SK-N-SH treated with all-trans-retinoic acid at 6 μM for 48 hours (cell line): ENCODE measurements at regions not wholly inside any gene's neighbourhood (a gene's known extent, or its start where the extent isn't known, plus 50 kb on each side); places are given as distances from the start of the nearest gene placed in this dataset.

Experiments
- ATAC-seq: fragments of 200-7000 bp; cut with Tn5 transposase; 3 replicates; pipeline ENCODE4 v1.9.1; 2020; ENCODE audit warnings: mild to moderate bottlenecking, moderate library complexity
- BACH2 ChIP-seq: fragments of 250-450 bp; sonication (Bioruptor Pico); IDR thresholded peaks from 2 replicates; pipeline ENCODE4 v1.9.0; 2021; ENCODE audit warnings: mild to moderate bottlenecking, borderline replicate concordance
- CSRNP3 ChIP-seq: fragments of 250-450 bp; sonication (Bioruptor Pico); IDR thresholded peaks from 2 replicates; pipeline ENCODE4 v1.5.1; 2021; ENCODE audit warnings: mild to moderate bottlenecking, moderate library complexity
- ESRRG ChIP-seq: fragments of 250-450 bp; sonication (Bioruptor Pico); IDR thresholded peaks from 2 replicates; pipeline ENCODE4 v1.6.1; 2021; ENCODE audit warnings: mild to moderate bottlenecking
- GLIS3 ChIP-seq: fragments of 250-450 bp; sonication (Bioruptor Pico); IDR thresholded peaks from 2 replicates; pipeline ENCODE4 v1.5.0; 2020; ENCODE audit warnings: mild to moderate bottlenecking, moderate library complexity
- ISL1 ChIP-seq: fragments of 250-450 bp; sonication (Bioruptor Pico); IDR thresholded peaks from 2 replicates; pipeline ENCODE4 v2.1.2; 2022; ENCODE audit warnings: mild to moderate bottlenecking, moderate library complexity
- PATZ1 ChIP-seq: fragments of 250-450 bp; sonication (Bioruptor Pico); IDR thresholded peaks from 2 replicates; pipeline ENCODE4 v1.8.0; 2020; ENCODE audit warnings: mild to moderate bottlenecking, moderate library complexity, borderline replicate concordance
- POU6F1 ChIP-seq: fragments of 250-450 bp; sonication (Bioruptor Pico); IDR thresholded peaks from 2 replicates; pipeline ENCODE4 v1.8.0; 2021; ENCODE audit warnings: low read depth, mild to moderate bottlenecking, moderate library complexity, borderline replicate concordance
- PPARA ChIP-seq: fragments of 250-450 bp; sonication (Bioruptor Pico); IDR thresholded peaks from 2 replicates; pipeline ENCODE4 v1.5.0; 2020; ENCODE audit warnings: mild to moderate bottlenecking, borderline replicate concordance
- RARB ChIP-seq: fragments of 250-450 bp; sonication (Bioruptor Pico); IDR thresholded peaks from 2 replicates; pipeline ENCODE4 v1.8.0; 2021; ENCODE audit warnings: mild to moderate bottlenecking, moderate library complexity
- SNAI2 ChIP-seq: fragments of 250-450 bp; sonication (Bioruptor Pico); IDR thresholded peaks from 2 replicates; pipeline ENCODE4 v1.5.0; 2020; ENCODE audit warnings: mild to moderate bottlenecking, moderate library complexity
- ZC3H10 ChIP-seq: fragments of 250-450 bp; sonication (Bioruptor Pico); IDR thresholded peaks from 2 replicates; pipeline ENCODE4 v1.5.1; 2021; ENCODE audit warnings: mild to moderate bottlenecking, moderate library complexity
- ZFP3 ChIP-seq: fragments of 250-450 bp; sonication (Bioruptor Pico); IDR thresholded peaks from 2 replicates; pipeline ENCODE4 v1.5.0; 2020; ENCODE audit warnings: mild to moderate bottlenecking, moderate library complexity
- ZFP30 ChIP-seq: fragments of 450-650 bp; formaldehyde crosslinking; IDR thresholded peaks from 2 replicates; pipeline ENCODE4 v1.5.0; 2022; ENCODE audit warnings: mild to moderate bottlenecking, moderate library complexity
- ZNF565 ChIP-seq: fragments of 450-650 bp; formaldehyde crosslinking; conservative IDR thresholded peaks from 2 replicates; pipeline ENCODE4 v1.5.0; 2020; ENCODE audit warnings: low read depth, mild to moderate bottlenecking, moderate library complexity
- ZNF70 ChIP-seq: fragments of 450-650 bp; formaldehyde crosslinking; IDR thresholded peaks from 2 replicates; pipeline ENCODE4 v1.5.0; 2020; ENCODE audit warnings: mild to moderate bottlenecking, moderate library complexity
- ZNF8 ChIP-seq: fragments of 450-650 bp; formaldehyde crosslinking; IDR thresholded peaks from 2 replicates; pipeline ENCODE4 v1.5.0; 2020; ENCODE audit warnings: mild to moderate bottlenecking, moderate library complexity
- TF ChIP-seq, protein P1 (sequence below): fragments of 250-450 bp; sonication (Bioruptor Pico); IDR thresholded peaks from 2 replicates; pipeline ENCODE4 v1.5.0; 2020; ENCODE audit warnings: mild to moderate bottlenecking, moderate library complexity
- TF ChIP-seq, protein P2 (sequence below): fragments of 250-450 bp; sonication (Bioruptor Pico); IDR thresholded peaks from 2 replicates; pipeline ENCODE4 v1.5.1; 2020; ENCODE audit warnings: low read depth, mild to moderate bottlenecking, moderate library complexity

DNA sequence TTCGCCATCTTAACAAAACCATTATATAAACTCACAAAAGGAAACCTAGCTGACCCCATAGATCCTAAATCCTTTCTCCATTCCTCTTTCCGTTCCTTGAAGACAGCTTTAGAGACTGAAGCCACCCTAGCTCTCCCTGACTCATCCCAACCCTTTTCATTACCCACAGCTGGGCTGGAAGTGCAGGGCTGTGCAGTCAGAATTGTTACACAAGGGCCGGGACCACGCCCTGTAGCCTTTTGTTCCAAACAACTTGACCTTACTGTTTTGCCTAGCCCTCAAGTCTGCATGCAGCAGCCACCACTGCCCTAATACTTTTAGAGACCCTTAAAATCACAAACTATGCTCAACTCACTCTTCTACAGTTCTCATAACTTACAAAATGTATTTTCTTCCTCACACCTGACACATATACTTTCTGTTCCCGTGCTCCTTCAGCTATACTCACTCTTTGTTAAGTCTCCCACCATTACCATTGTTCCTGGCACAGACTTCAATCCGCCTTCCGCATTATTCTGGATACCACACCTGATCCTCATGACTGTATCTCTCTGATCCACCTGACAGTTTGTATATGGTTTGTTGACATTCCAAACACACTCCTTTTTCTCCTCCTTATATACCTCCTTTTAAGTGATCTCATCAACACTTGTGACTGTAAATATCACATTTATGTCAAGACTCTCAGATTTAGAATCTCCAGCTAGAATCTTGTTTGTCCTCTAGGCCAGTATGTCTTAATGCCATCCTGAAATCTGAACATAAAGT lies 208.7 kb downstream of the KITLG start:
- no peak for TF ChIP-seq BACH2 (CRISPR knock-in tag)
- TF ChIP-seq, protein P1, sequence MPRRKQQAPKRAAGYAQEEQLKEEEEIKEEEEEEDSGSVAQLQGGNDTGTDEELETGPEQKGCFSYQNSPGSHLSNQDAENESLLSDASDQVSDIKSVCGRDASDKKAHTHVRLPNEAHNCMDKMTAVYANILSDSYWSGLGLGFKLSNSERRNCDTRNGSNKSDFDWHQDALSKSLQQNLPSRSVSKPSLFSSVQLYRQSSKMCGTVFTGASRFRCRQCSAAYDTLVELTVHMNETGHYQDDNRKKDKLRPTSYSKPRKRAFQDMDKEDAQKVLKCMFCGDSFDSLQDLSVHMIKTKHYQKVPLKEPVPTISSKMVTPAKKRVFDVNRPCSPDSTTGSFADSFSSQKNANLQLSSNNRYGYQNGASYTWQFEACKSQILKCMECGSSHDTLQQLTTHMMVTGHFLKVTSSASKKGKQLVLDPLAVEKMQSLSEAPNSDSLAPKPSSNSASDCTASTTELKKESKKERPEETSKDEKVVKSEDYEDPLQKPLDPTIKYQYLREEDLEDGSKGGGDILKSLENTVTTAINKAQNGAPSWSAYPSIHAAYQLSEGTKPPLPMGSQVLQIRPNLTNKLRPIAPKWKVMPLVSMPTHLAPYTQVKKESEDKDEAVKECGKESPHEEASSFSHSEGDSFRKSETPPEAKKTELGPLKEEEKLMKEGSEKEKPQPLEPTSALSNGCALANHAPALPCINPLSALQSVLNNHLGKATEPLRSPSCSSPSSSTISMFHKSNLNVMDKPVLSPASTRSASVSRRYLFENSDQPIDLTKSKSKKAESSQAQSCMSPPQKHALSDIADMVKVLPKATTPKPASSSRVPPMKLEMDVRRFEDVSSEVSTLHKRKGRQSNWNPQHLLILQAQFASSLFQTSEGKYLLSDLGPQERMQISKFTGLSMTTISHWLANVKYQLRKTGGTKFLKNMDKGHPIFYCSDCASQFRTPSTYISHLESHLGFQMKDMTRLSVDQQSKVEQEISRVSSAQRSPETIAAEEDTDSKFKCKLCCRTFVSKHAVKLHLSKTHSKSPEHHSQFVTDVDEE (CRISPR knock-in tag): no peak
- no peak for TF ChIP-seq ZNF565 (CRISPR knock-in tag)
- TF ChIP-seq, protein P2, sequence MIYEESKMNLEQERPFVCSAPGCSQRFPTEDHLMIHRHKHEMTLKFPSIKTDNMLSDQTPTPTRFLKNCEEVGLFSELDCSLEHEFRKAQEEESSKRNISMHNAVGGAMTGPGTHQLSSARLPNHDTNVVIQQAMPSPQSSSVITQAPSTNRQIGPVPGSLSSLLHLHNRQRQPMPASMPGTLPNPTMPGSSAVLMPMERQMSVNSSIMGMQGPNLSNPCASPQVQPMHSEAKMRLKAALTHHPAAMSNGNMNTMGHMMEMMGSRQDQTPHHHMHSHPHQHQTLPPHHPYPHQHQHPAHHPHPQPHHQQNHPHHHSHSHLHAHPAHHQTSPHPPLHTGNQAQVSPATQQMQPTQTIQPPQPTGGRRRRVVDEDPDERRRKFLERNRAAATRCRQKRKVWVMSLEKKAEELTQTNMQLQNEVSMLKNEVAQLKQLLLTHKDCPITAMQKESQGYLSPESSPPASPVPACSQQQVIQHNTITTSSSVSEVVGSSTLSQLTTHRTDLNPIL (CRISPR knock-in tag): no peak
- no peak for TF ChIP-seq ZNF8 (CRISPR knock-in tag)
- TF ChIP-seq, all 23 proteins: peak for 0
- no peak for ATAC-seq

GRCh38 chr12:88375306-88376305 lies 204.7 kb downstream of the KITLG start:
- no peak for TF ChIP-seq ZNF8 (CRISPR knock-in tag)
- TF ChIP-seq ESRRG (CRISPR knock-in tag): no peak
- TF ChIP-seq PPARA: no peak
- TF ChIP-seq, protein P1 (CRISPR knock-in tag): no peak
- TF ChIP-seq, protein P2 (CRISPR knock-in tag): no peak
- TF ChIP-seq ZFP30 (CRISPR knock-in tag): no peak
- TF ChIP-seq ZC3H10: no peak
- TF ChIP-seq SNAI2 (CRISPR knock-in tag): no peak
- no peak for TF ChIP-seq RARB
- no peak for TF ChIP-seq ZFP3
- TF ChIP-seq, all 23 proteins: peak for 0
- ATAC-seq: no peak

DNA sequence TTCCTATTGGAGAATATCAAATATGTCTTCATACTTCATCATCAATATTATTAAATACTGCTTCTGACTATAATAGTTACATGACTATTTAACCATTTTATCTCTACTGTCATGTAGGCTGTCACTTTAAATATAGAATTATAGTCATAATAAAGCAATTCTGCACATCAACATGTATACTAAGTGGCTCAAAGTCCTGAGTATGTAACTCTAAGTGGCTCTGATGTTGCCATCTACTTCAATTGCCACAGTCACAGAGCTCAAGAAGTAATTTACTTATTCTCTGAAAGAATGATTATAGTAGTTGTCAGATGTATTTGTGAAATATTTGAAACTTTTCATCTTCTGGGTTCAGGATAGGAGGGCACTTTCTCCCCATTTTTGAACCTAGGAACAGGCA lies 202.3 kb downstream of the KITLG start:
- no peak for ATAC-seq
- TF ChIP-seq CSRNP3 (CRISPR knock-in tag) (no peak), PPARA (no peak), ZNF70 (no peak), ZFP3 (no peak), PATZ1 (CRISPR knock-in tag) (no peak), POU6F1 (CRISPR knock-in tag) (no peak), BACH2 (CRISPR knock-in tag) (no peak), ZNF565 (CRISPR knock-in tag) (no peak), ESRRG (CRISPR knock-in tag) (no peak), GLIS3 (CRISPR knock-in tag) (no peak), ZFP30 (CRISPR knock-in tag) (no peak), ISL1 (CRISPR knock-in tag) (no peak)
